Gastroesophageal sphincter (tissue), 4 donors: ENCODE measurements at regions not wholly inside any gene's neighbourhood (a gene's known extent, or its start where the extent isn't known, plus 50 kb on each side); places are given as distances from the start of the nearest gene placed in this dataset.

ENCODE experiments used
- ATAC-seq: fragments of 150-250 bp; one replicate; pipeline ENCODE4 v1.9.1; 2016; ENCODE audit warnings: mild to moderate bottlenecking, moderate library complexity
- H3K27ac ChIP-seq, 4 donors: fragments of 200-600 bp; sonication (generic) in 3 of 4; 1 replicate in 3 of 4; 2 replicates in 1 of 4; pipeline ENCODE4 v1.5.1; 2016 to 2019
- H3K27me3 ChIP-seq: fragments of 200-600 bp; sonication (generic); one replicate; pipeline ENCODE4 v1.5.1; 2019
- H3K36me3 ChIP-seq, 2 donors: fragments of 200-600 bp; sonication (generic); one replicate each; pipeline ENCODE4 v1.5.1; 2019; ENCODE audit warnings: control low read depth in 1 of 2
- H3K4me1 ChIP-seq, 3 donors: fragments of 200-600 bp; sonication (generic); 1 replicate in 2 of 3; 2 replicates in 1 of 3; pipeline ENCODE4 v1.5.1; 2016 to 2019; ENCODE audit warnings: control low read depth in 2 of 3
- H3K4me3 ChIP-seq, 2 donors: fragments of 200-600 bp; sonication (generic); one replicate each; pipeline ENCODE4 v1.5.1; 2019; ENCODE audit warnings: mild to moderate bottlenecking in 1 of 2, moderate library complexity in 1 of 2
- H3K9me3 ChIP-seq, 3 donors: fragments of 200-600 bp; sonication (generic); one replicate each; pipeline ENCODE4 v1.5.1; 2017 to 2019; ENCODE audit warnings: control low read depth in 2 of 3
- CTCF ChIP-seq, 4 experiments: fragments of 200-600 bp in 2 of 4; fragments of 450-650 bp in 2 of 4; sonication (generic) in 1 of 4; IDR thresholded peaks; one replicate each; pipeline ENCODE4 v1.5.1; 2017 to 2019; ENCODE audit warnings: antibody characterized with exemption in 4 of 4, mild to moderate bottlenecking in 2 of 4, moderate library complexity in 2 of 4
- EP300 ChIP-seq: sonication (generic); formaldehyde crosslinking; IDR thresholded peaks from one replicate; pipeline ENCODE4 v1.6.1; 2017; ENCODE audit warnings: antibody characterized with exemption, mild to moderate bottlenecking
- POLR2A ChIP-seq, 2 donors: fragments of 450-650 bp; IDR thresholded peaks; one replicate each; pipeline ENCODE4 v1.6.1; 2017; ENCODE audit warnings: antibody characterized with exemption in 2 of 2, mild to moderate bottlenecking in 2 of 2, moderate library complexity in 1 of 2
- POLR2AphosphoS5 ChIP-seq: sonication (generic); formaldehyde crosslinking; IDR thresholded peaks from one replicate; pipeline ENCODE4 v1.6.1; 2017; ENCODE audit warnings: antibody characterized with exemption
- WGBS, 2 donors: methylation state at CpG; one replicate each; pipeline ENCODE4 v1.1.5; 2018; ENCODE audit warnings: low coverage in 1 of 2; 5-methylcytosine and 5-hydroxymethylcytosine counted together

DNA sequence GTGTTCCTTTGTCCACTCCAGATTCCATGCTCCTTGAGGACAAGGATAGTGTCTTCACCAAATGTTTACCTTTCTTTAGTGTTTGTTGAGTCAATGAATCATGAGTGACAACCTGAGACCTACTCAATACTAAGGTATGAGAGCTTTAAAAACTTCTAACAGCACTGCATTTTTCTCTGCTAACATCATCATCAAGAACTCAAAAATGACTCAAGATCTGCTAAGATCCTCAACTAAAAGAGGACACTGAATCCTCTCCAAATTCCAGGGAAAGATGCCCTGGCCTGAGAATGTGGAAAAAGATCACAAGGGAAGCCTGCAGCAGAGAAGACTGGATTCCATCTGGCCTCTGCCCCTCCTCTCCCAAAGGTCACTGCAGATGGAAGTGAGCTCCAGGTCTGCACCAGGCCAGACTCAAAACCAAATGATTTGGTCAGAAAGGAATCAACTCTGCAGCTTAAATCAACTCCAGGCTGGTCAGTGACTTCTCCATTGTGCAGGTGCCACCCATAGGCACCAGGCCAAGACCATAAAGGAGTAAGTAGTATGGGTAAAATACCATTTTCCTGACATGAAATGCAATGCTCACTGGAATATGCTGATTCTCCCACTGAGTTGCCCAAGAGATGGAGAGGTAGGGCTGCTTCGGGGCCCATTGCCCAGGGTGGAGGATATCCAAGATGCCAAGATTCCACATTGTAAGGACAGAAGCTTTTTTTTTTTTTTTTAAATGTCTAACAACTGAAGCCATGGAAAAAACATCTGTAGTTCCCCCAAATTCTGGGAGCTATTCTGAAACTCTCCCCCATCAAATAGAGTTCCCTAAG is 89.5 kb upstream of the DOCK9 start:
- WGBS, 2 donors, result 67% methylated on average over 1 of the region's 1 CpG; no CpG with 5 or more reads in 1 of the 2 donors
- ATAC-seq, result peak; percentile 45
- no peaks in the 10 kb centered on the region for H3K36me3 ChIP-seq
- peaks cover 5 to 94% (median 20%) of the 10 kb centered on the region in 3 donors for H3K4me1 ChIP-seq
- no peaks in the 10 kb centered on the region for H3K27me3 ChIP-seq
- no peak overlapping the region for H3K4me3 ChIP-seq
- TF ChIP-seq POLR2AphosphoS5, result no peak
- no peak for TF ChIP-seq EP300
- TF ChIP-seq POLR2A (IDR thresholded peaks at IDR 0.05), result no peak
- peak overlapping the region; percentile 31 to 81 (median 70) for H3K27ac ChIP-seq
- H3K9me3 ChIP-seq, result no peaks in the 10 kb centered on the region

DNA sequence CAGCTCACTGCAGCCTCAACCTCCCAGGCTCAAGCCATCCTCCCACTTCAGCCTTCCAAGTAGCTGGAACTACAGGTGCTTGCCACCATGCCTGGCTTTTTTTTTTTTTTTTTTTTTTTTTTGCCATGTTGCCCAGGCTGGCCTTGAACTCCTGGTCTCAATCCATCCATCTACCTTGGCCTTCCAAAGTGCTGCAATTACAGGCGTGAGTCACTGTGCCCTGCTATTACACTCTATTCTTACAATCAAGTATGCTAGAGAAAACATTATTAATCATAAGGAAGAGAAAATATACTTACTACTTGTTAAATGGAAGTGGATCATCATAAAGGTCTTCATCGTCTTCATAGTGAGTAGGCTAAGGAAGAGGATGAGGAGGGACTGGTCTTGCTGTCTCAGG is 93.3 kb upstream of the DOCK9 start:
- Histone ChIP-seq H3K4me3 (no peak overlapping the region), H3K36me3 (peaks cover 0 to 7% of the 10 kb centered on the region in 2 donors), H3K4me1 (peaks cover 2 to 68% (median 7%) of the 10 kb centered on the region in 3 donors), H3K9me3 (peaks cover 0 to 10% (median 0%) of the 10 kb centered on the region in 3 donors), H3K27ac (peak overlapping the region in 3 of 4 donors; percentile 39 to 81 (median 73)), H3K27me3 (no peaks in the 10 kb centered on the region)
- no peak for ATAC-seq
- 80 to 81% methylated on average over 1 to 2 of the region's 2 CpGs for WGBS, 2 donors
- TF ChIP-seq EP300 (no peak), POLR2A (IDR thresholded peaks at IDR 0.05) (no peak)

DNA sequence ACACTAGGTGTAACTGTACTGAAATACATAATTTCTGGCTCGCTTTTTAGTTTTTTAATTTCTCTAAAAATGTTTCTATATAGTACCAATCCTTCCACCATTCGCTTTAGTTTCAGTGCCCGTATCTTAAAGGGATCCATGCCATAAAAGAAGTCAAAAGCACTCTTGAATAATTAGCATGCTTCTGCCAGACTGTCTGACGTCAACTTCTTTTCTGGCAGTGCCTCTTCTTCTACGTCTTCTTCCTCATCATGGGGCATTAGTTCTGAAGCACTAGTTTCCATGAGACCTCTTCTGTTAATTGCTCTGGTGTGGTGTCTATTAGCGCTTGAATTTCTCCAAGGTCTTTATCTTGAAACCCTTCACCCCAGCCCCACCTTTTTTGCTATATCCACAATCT is 93.8 kb upstream of the DOCK9 start:
- H3K9me3 ChIP-seq, result peaks cover 0 to 10% (median 0%) of the 10 kb centered on the region in 3 donors
- no peak for ATAC-seq
- peaks cover 2 to 68% (median 7%) of the 10 kb centered on the region in 3 donors for H3K4me1 ChIP-seq
- H3K27me3 ChIP-seq, result no peaks in the 10 kb centered on the region
- H3K36me3 ChIP-seq, result peaks cover 0 to 7% of the 10 kb centered on the region in 2 donors
- peak overlapping the region in 3 of 4 donors; percentile 29 to 73 (median 39) for H3K27ac ChIP-seq
- WGBS, 2 donors, result 40 to 85% methylated on average over 5 to 6 of the region's 6 CpGs
- H3K4me3 ChIP-seq, result no peak overlapping the region
- TF ChIP-seq EP300, result no peak
- no peak for TF ChIP-seq POLR2A (IDR thresholded peaks at IDR 0.05)
- TF ChIP-seq POLR2AphosphoS5, result no peak
- no peak for TF ChIP-seq CTCF (IDR thresholded peaks at IDR 0.05)

- peak overlapping the region in 2 of 4 donors; percentile 29 to 73 for H3K27ac ChIP-seq
- no peak overlapping the region for H3K4me3 ChIP-seq
Observed at GRCh38 chr13:99072356-99072755, 94.5 kb upstream of the DOCK9 start.

DNA sequence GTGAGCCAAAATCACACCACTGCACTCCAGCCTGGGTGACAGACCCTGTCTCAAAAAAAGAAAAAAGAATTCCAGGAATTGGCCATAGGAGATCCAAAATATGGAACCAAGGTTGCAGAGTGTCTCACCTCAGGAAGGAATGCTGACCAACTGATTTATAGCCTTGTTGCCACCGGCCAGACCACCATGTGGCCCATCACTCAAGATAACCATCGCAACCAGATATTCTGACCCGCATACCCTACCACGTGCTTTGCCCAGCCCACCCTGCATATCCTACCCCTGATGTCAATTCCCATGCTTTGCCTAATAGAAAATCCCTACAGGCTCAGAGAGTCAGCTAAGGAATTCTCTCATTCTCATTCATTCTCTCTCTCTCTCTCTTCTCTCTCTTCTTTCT is 95.1 kb upstream of the DOCK9 start:
- no peak for TF ChIP-seq POLR2AphosphoS5
- no peak for TF ChIP-seq EP300
- no peak for TF ChIP-seq POLR2A (IDR thresholded peaks at IDR 0.05)
- TF ChIP-seq CTCF (IDR thresholded peaks at IDR 0.05), result no peak

More at GRCh38 chr13:99072356-99072755, 94.5 kb upstream of the DOCK9 start:
- WGBS, 2 donors, result 71 to 80% methylated on average over 2 of the region's 2 CpGs
- Histone ChIP-seq H3K36me3 (peaks cover 0 to 7% of the 10 kb centered on the region in 2 donors), H3K27me3 (no peaks in the 10 kb centered on the region), H3K4me1 (peaks cover 2 to 68% (median 7%) of the 10 kb centered on the region in 3 donors), H3K9me3 (peaks cover 0 to 10% (median 0%) of the 10 kb centered on the region in 3 donors)
- no peak for TF ChIP-seq EP300
- no peak for TF ChIP-seq CTCF (IDR thresholded peaks at IDR 0.05)
- TF ChIP-seq POLR2A (IDR thresholded peaks at IDR 0.05), result no peak
- TF ChIP-seq POLR2AphosphoS5, result no peak
- ATAC-seq, result no peak

More for the DNA sequence above, 95.1 kb upstream of the DOCK9 start:
- Histone ChIP-seq H3K9me3 (peaks cover 0 to 10% (median 0%) of the 10 kb centered on the region in 3 donors), H3K4me1 (peaks cover 2 to 68% (median 7%) of the 10 kb centered on the region in 3 donors), H3K4me3 (no peak overlapping the region), H3K27me3 (no peaks in the 10 kb centered on the region), H3K36me3 (peaks cover 0 to 7% of the 10 kb centered on the region in 2 donors), H3K27ac (no peak overlapping the region)
- ATAC-seq, result no peak
- WGBS, 2 donors, result 61 to 67% methylated on average over 3 to 4 of the region's 4 CpGs
